ENCODE measurements at regions not wholly inside any gene's neighbourhood (a gene's known extent, or its start where the extent isn't known, plus 50 kb on each side); places are given as distances from the start of the nearest gene placed in this dataset.

GRCh38 chr2:75309596-75310463 lies 110.5 kb upstream of the TACR1 start:
- Histone ChIP-seq H4K20me1 (ENCODE audit: insufficient read depth) (no peaks in the 10 kb centered on the region), H3K36me3 (ENCODE audit: insufficient read depth) (no peaks in the 10 kb centered on the region), H3K4me1 (ENCODE audit: low read depth, poor library complexity, severe bottlenecking) (peaks cover 11% of the 10 kb centered on the region), H3K9ac (no peak overlapping the region), H3K79me2 (ENCODE audit: insufficient read depth, low read depth) (no peaks in the 10 kb centered on the region), H3K4me2 (no peak overlapping the region), H2AFZ (ENCODE audit: low read depth) (no peak overlapping the region), H3K27me3 (ENCODE audit: insufficient read depth, low read depth) (no peaks in the 10 kb centered on the region), H3K27ac (no peak overlapping the region), H3K4me3 (IDR thresholded peaks at IDR 0.05; ENCODE audit: insufficient read depth, low read depth, low read length) (no peak overlapping the region)
- TF ChIP-seq, protein P1, sequence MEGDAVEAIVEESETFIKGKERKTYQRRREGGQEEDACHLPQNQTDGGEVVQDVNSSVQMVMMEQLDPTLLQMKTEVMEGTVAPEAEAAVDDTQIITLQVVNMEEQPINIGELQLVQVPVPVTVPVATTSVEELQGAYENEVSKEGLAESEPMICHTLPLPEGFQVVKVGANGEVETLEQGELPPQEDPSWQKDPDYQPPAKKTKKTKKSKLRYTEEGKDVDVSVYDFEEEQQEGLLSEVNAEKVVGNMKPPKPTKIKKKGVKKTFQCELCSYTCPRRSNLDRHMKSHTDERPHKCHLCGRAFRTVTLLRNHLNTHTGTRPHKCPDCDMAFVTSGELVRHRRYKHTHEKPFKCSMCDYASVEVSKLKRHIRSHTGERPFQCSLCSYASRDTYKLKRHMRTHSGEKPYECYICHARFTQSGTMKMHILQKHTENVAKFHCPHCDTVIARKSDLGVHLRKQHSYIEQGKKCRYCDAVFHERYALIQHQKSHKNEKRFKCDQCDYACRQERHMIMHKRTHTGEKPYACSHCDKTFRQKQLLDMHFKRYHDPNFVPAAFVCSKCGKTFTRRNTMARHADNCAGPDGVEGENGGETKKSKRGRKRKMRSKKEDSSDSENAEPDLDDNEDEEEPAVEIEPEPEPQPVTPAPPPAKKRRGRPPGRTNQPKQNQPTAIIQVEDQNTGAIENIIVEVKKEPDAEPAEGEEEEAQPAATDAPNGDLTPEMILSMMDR (conservative IDR thresholded peaks at IDR 0.05; ENCODE audit: low read depth, low read length) = no peak

GRCh38 chr2:75303227-75303626 lies 103.9 kb upstream of the TACR1 start:
- Histone ChIP-seq H3K27ac (no peak overlapping the region), H4K20me1 (ENCODE audit: insufficient read depth) (no peaks in the 10 kb centered on the region), H3K79me2 (ENCODE audit: insufficient read depth, low read depth) (no peaks in the 10 kb centered on the region), H3K27me3 (ENCODE audit: insufficient read depth, low read depth) (no peaks in the 10 kb centered on the region), H3K36me3 (ENCODE audit: insufficient read depth) (no peaks in the 10 kb centered on the region), H3K9ac (no peak overlapping the region), H3K4me2 (no peak overlapping the region), H2AFZ (ENCODE audit: low read depth) (no peak overlapping the region), H3K4me1 (ENCODE audit: low read depth, poor library complexity, severe bottlenecking) (no peaks in the 10 kb centered on the region), H3K4me3 (IDR thresholded peaks at IDR 0.05; ENCODE audit: insufficient read depth, low read depth, low read length) (no peak overlapping the region)
- TF ChIP-seq, protein P1 (conservative IDR thresholded peaks at IDR 0.05; ENCODE audit: low read depth, low read length) = no peak

GRCh38 chr2:75294362-75294761 lies 95.0 kb upstream of the TACR1 start:
- H3K4me1 ChIP-seq (ENCODE audit: low read depth, poor library complexity, severe bottlenecking) = no peaks in the 10 kb centered on the region
- no peaks in the 10 kb centered on the region for H3K36me3 ChIP-seq (ENCODE audit: insufficient read depth)
- H4K20me1 ChIP-seq (ENCODE audit: insufficient read depth) = no peaks in the 10 kb centered on the region
- TF ChIP-seq, protein P1 (conservative IDR thresholded peaks at IDR 0.05; ENCODE audit: low read depth, low read length) = no peak
- no peak overlapping the region for H2AFZ ChIP-seq (ENCODE audit: low read depth)
- no peak overlapping the region for H3K4me2 ChIP-seq
- no peaks in the 10 kb centered on the region for H3K27me3 ChIP-seq (ENCODE audit: insufficient read depth, low read depth)
- H3K4me3 ChIP-seq (IDR thresholded peaks at IDR 0.05; ENCODE audit: insufficient read depth, low read depth, low read length) = no peak overlapping the region
- no peak overlapping the region for H3K27ac ChIP-seq
- no peaks in the 10 kb centered on the region for H3K79me2 ChIP-seq (ENCODE audit: insufficient read depth, low read depth)
- no peak overlapping the region for H3K9ac ChIP-seq

DNA sequence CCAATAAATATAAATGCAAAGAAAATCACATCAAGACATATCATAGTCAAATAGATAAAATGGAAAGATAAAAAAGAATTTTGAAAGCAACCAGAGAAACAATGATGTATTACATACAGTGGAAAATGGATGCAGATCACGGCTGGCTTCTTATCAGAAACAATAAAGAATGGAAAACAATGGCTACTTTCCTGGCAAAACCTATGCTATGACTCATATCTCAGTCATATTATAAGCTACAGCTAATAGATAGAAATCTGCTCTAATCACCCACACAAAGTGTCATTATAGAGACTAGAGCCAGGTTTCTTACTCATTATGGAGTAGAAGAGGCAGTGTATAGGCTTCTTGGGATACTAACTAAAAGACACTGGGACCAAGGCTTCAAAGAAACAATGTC lies 93.5 kb upstream of the TACR1 start:
- no peak overlapping the region for H3K4me2 ChIP-seq
- H3K79me2 ChIP-seq (ENCODE audit: insufficient read depth, low read depth) = no peaks in the 10 kb centered on the region
- H3K4me1 ChIP-seq (ENCODE audit: low read depth, poor library complexity, severe bottlenecking) = no peaks in the 10 kb centered on the region
- no peaks in the 10 kb centered on the region; the same call in 1 of the 2 replicates for H3K27me3 ChIP-seq (ENCODE audit: insufficient read depth, low read depth)
- no peak overlapping the region for H3K4me3 ChIP-seq (IDR thresholded peaks at IDR 0.05; ENCODE audit: insufficient read depth, low read depth, low read length)
- H3K27ac ChIP-seq = no peak overlapping the region
- no peak overlapping the region for H2AFZ ChIP-seq (ENCODE audit: low read depth)
- TF ChIP-seq, protein P1 (conservative IDR thresholded peaks at IDR 0.05; ENCODE audit: low read depth, low read length) = no peak
- no peaks in the 10 kb centered on the region for H4K20me1 ChIP-seq (ENCODE audit: insufficient read depth)
- no peaks in the 10 kb centered on the region for H3K36me3 ChIP-seq (ENCODE audit: insufficient read depth)
- H3K9ac ChIP-seq = no peak overlapping the region

Data from KMS-11 (cell line).